ENCODE measurements at regions not wholly inside any gene's neighbourhood (a gene's known extent, or its start where the extent isn't known, plus 50 kb on each side); places are given as distances from the start of the nearest gene placed in this dataset.

DNA sequence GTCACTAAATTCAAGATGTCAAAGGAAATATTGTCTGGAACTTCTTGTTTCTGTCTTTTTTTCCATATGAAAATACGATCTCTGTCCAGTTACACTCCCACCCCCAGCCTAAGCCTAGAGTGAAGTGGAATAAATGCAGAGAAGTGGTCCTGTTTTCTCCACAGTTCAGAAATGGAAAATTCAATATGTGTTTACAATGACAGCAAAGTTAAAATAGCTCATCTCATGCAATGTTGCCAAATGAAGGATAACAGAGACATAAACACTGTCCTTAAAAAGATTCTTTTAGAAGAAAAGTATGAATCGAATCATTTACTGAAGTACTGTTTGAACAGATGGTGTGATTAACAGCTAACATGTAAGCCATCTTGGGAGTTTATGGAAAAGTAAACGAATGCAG lies 160.8 kb upstream of the STK26 start:
- TF ChIP-seq, protein P1, sequence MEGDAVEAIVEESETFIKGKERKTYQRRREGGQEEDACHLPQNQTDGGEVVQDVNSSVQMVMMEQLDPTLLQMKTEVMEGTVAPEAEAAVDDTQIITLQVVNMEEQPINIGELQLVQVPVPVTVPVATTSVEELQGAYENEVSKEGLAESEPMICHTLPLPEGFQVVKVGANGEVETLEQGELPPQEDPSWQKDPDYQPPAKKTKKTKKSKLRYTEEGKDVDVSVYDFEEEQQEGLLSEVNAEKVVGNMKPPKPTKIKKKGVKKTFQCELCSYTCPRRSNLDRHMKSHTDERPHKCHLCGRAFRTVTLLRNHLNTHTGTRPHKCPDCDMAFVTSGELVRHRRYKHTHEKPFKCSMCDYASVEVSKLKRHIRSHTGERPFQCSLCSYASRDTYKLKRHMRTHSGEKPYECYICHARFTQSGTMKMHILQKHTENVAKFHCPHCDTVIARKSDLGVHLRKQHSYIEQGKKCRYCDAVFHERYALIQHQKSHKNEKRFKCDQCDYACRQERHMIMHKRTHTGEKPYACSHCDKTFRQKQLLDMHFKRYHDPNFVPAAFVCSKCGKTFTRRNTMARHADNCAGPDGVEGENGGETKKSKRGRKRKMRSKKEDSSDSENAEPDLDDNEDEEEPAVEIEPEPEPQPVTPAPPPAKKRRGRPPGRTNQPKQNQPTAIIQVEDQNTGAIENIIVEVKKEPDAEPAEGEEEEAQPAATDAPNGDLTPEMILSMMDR (IDR thresholded peaks at IDR 0.05), result no peak
- no peak for TF ChIP-seq POLR2A (IDR thresholded peaks at IDR 0.05)

Data from breast epithelium (tissue), 3 donors.